KMS-11 (cell line): ENCODE measurements at regions not wholly inside any gene's neighbourhood (a gene's known extent, or its start where the extent isn't known, plus 50 kb on each side); places are given as distances from the start of the nearest gene placed in this dataset.

Source experiments
- H2AFZ ChIP-seq: fragments of 200-600 bp; sonication (generic); 2 replicates; pipeline ENCODE4 v1.6.1; 2016; ENCODE audit warnings: antibody characterized with exemption, mixed run types, low read depth
- H3K27ac ChIP-seq: fragments of 200-600 bp; sonication (generic); 2 replicates; pipeline ENCODE4 v1.6.1; 2016; ENCODE audit warnings: mild to moderate bottlenecking, mixed run types
- H3K27me3 ChIP-seq: fragments of 200-600 bp; sonication (generic); 2 replicates; pipeline ENCODE4 v1.6.1; 2017; ENCODE audit warnings: mild to moderate bottlenecking, low read depth, mixed run types, moderate library complexity; ENCODE audit not compliant: insufficient read depth
- H3K36me3 ChIP-seq: fragments of 200-600 bp; sonication (generic); 2 replicates; pipeline ENCODE4 v1.6.1; 2017; ENCODE audit warnings: mild to moderate bottlenecking, mixed run types; ENCODE audit not compliant: insufficient read depth
- H3K4me1 ChIP-seq: fragments of 200-600 bp; sonication (generic); 2 replicates; pipeline ENCODE4 v1.6.1; 2016; ENCODE audit warnings: mild to moderate bottlenecking, low read depth, mixed run types; ENCODE audit not compliant: poor library complexity, severe bottlenecking
- H3K4me2 ChIP-seq: fragments of 200-600 bp; sonication (generic); 2 replicates; pipeline ENCODE4 v1.7.0; 2016; ENCODE audit warnings: mild to moderate bottlenecking, mixed run types
- H3K4me3 ChIP-seq: fragments of 200-600 bp; sonication (generic); IDR thresholded peaks from 2 replicates; pipeline ENCODE4 v1.6.1; 2017; ENCODE audit warnings: low read depth, low read length, mixed read lengths; ENCODE audit not compliant: insufficient read depth
- H3K79me2 ChIP-seq: fragments of 200-600 bp; sonication (generic); 2 replicates; pipeline ENCODE4 v1.6.1; 2016; ENCODE audit warnings: low read depth, mixed run types; ENCODE audit not compliant: insufficient read depth
- H3K9ac ChIP-seq: fragments of 200-600 bp; sonication (generic); 2 replicates; pipeline ENCODE4 v1.6.1; 2016; ENCODE audit warnings: mild to moderate bottlenecking, mixed run types
- H4K20me1 ChIP-seq: fragments of 200-600 bp; sonication (generic); 2 replicates; pipeline ENCODE4 v1.6.1; 2016; ENCODE audit warnings: mild to moderate bottlenecking, mixed run types; ENCODE audit not compliant: insufficient read depth
- CTCF ChIP-seq: fragments of 200-600 bp; sonication (generic); conservative IDR thresholded peaks from 2 replicates; pipeline ENCODE4 v1.6.1; 2017; ENCODE audit warnings: low read depth, mild to moderate bottlenecking, antibody characterized with exemption, low read length, moderate library complexity, mixed read lengths

GRCh38 chr2:212915121-212915782 lies 236.2 kb downstream of the IKZF2 start:
- TF ChIP-seq CTCF = no peak
- no peaks in the 10 kb centered on the region for H3K27me3 ChIP-seq
- no peaks in the 10 kb centered on the region for H4K20me1 ChIP-seq
- no peak overlapping the region for H3K9ac ChIP-seq
- no peak overlapping the region for H3K4me2 ChIP-seq
- H2AFZ ChIP-seq = no peak overlapping the region
- H3K79me2 ChIP-seq = no peaks in the 10 kb centered on the region
- peaks cover 14% of the 10 kb centered on the region for H3K4me1 ChIP-seq
- no peak overlapping the region for H3K27ac ChIP-seq
- H3K4me3 ChIP-seq = no peak overlapping the region
- H3K36me3 ChIP-seq = no peaks in the 10 kb centered on the region

- Histone ChIP-seq H3K4me1 (peaks cover 18% of the 10 kb centered on the region), H4K20me1 (no peaks in the 10 kb centered on the region), H2AFZ (no peak overlapping the region), H3K27me3 (no peaks in the 10 kb centered on the region), H3K79me2 (no peaks in the 10 kb centered on the region), H3K9ac (no peak overlapping the region), H3K27ac (no peak overlapping the region), H3K4me2 (no peak overlapping the region), H3K36me3 (no peaks in the 10 kb centered on the region), H3K4me3 (no peak overlapping the region)
- no peak for TF ChIP-seq CTCF
Measured at GRCh38 chr2:212914392-212914791, 237.0 kb downstream of the IKZF2 start.

- H3K4me2 ChIP-seq = no peak overlapping the region
- no peak for TF ChIP-seq CTCF
- no peaks in the 10 kb centered on the region for H3K79me2 ChIP-seq
- no peak overlapping the region for H3K4me3 ChIP-seq
- H3K36me3 ChIP-seq = no peaks in the 10 kb centered on the region
- H3K9ac ChIP-seq = no peak overlapping the region
- H2AFZ ChIP-seq = no peak overlapping the region
- no peak overlapping the region for H3K27ac ChIP-seq
- H3K27me3 ChIP-seq = no peaks in the 10 kb centered on the region
- H4K20me1 ChIP-seq = no peaks in the 10 kb centered on the region
- H3K4me1 ChIP-seq = peaks cover 18% of the 10 kb centered on the region
Measured at GRCh38 chr2:212913640-212914306, 237.6 kb downstream of the IKZF2 start.

GRCh38 chr2:212912445-212913103 lies 238.8 kb downstream of the IKZF2 start:
- Histone ChIP-seq H3K4me1 (peaks cover 18% of the 10 kb centered on the region), H3K4me2 (no peak overlapping the region), H3K27me3 (no peaks in the 10 kb centered on the region), H3K36me3 (no peaks in the 10 kb centered on the region), H4K20me1 (no peaks in the 10 kb centered on the region), H3K27ac (no peak overlapping the region), H3K9ac (no peak overlapping the region), H2AFZ (no peak overlapping the region), H3K79me2 (no peaks in the 10 kb centered on the region), H3K4me3 (no peak overlapping the region)
- no peak for TF ChIP-seq CTCF
